Ovary (tissue), 7 donors: ENCODE measurements at regions not wholly inside any gene's neighbourhood (a gene's known extent, or its start where the extent isn't known, plus 50 kb on each side); places are given as distances from the start of the nearest gene placed in this dataset.

Source experiments
- DNase-seq, 5 donors: peaks; one replicate each; pipeline ENCODE4 v3.0.0-alpha.2; 2019 to 2020
- H3K27ac ChIP-seq, 2 donors: fragments of 200-600 bp; one replicate each; pipeline versions ENCODE4 v1.5.1 to v1.8.0; 2019 to 2022
- H3K27me3 ChIP-seq: fragments of 200-600 bp; one replicate; pipeline ENCODE4 v1.8.0; 2022
- H3K36me3 ChIP-seq: fragments of 200-600 bp; sonication (generic); one replicate; pipeline ENCODE4 v1.5.1; 2019
- H3K4me1 ChIP-seq: one replicate; pipeline ENCODE4 v1.8.1; 2013; ENCODE audit warnings: mild to moderate bottlenecking, moderate library complexity; ENCODE audit not compliant: insufficient read depth
- H3K4me3 ChIP-seq: fragments of 200-600 bp; sonication (generic); one replicate; pipeline ENCODE4 v1.5.1; 2017
- H3K9me3 ChIP-seq, 2 donors: fragments of 200-600 bp in 1 of 2; sonication (generic) in 1 of 2; one replicate each; pipeline versions ENCODE4 v1.5.1 to v1.8.1; 2013 to 2019; ENCODE audit warnings: mild to moderate bottlenecking in 1 of 2, moderate library complexity in 1 of 2
- EP300 ChIP-seq: sonication (generic); formaldehyde crosslinking; IDR thresholded peaks from one replicate; pipeline ENCODE4 v1.6.1; 2017; ENCODE audit warnings: antibody characterized with exemption
- POLR2A ChIP-seq: fragments of 450-650 bp; IDR thresholded peaks from one replicate; pipeline ENCODE4 v1.6.1; 2017; ENCODE audit warnings: antibody characterized with exemption, mild to moderate bottlenecking, moderate library complexity
- WGBS, 3 donors: extraction: QIAGEN DNeasy Blood & Tissue Kit in 1 of 3; methylation state at CpG; one replicate each; pipeline versions ENCODE4 v1.1.5 to v1.1.7; 2013 to 2017; 5-methylcytosine and 5-hydroxymethylcytosine counted together
- intact Hi-C, 4 donors: fragments of 100-400 bp; cut with DNase I; formaldehyde crosslinking; loops; one replicate each; pipeline versions ENCODE4 v1.11.0 to v1.15.1; 2022 to 2023
- TF ChIP-seq, protein P1 (sequence below), 3 donors: fragments of 450-650 bp in 2 of 3; fragments of 200-600 bp in 1 of 3; IDR thresholded peaks; one replicate each; pipeline versions ENCODE4 v1.5.1 to v1.8.0; 2016 to 2022; ENCODE audit warnings: antibody characterized with exemption in 3 of 3, mild to moderate bottlenecking in 1 of 3
- donor health status: DM: no; HTN: no; CAD: no; lungs with moderate emphysema.
- donor health status: DM: no; HTN: no; CAD: no.
- donor health status: Bipolar disorder and iron deficiency.
- donor health status: DM: no; HTN: no; CAD: no.
- donor health status: DM: yes; HTN: yes; CAD: no.

DNA sequence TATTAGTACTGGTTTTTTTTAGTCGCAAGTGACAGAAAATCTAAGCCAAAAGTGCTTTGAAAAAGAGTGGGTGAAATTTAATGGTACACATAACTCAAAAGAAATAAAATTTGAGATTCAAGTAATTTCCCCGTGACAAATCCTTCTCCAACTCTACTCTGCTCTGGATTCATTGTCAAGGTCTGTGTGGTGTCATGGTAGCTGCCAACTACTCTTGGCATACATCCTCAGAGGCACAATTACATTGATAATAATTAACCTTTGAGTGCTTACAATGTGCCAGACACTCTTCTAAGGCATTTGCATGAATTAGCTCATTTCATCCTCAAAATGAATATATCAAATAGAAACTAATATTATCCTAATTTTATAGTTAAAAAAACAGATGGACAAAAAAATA lies 1153.9 kb upstream of the NCAM2 start:
- DNase-seq: no peak
- 82 to 85% (median 84%) methylated on average over 2 of the region's 2 CpGs for WGBS, 3 donors
- H3K27me3 ChIP-seq: no peaks in the 10 kb centered on the region
- intact Hi-C loops: no loop called here
- no peaks in the 10 kb centered on the region for H3K9me3 ChIP-seq
- H3K4me1 ChIP-seq: no peaks in the 10 kb centered on the region
- no peaks in the 10 kb centered on the region for H3K36me3 ChIP-seq
- H3K4me3 ChIP-seq: no peak overlapping the region
- TF ChIP-seq, protein P1, sequence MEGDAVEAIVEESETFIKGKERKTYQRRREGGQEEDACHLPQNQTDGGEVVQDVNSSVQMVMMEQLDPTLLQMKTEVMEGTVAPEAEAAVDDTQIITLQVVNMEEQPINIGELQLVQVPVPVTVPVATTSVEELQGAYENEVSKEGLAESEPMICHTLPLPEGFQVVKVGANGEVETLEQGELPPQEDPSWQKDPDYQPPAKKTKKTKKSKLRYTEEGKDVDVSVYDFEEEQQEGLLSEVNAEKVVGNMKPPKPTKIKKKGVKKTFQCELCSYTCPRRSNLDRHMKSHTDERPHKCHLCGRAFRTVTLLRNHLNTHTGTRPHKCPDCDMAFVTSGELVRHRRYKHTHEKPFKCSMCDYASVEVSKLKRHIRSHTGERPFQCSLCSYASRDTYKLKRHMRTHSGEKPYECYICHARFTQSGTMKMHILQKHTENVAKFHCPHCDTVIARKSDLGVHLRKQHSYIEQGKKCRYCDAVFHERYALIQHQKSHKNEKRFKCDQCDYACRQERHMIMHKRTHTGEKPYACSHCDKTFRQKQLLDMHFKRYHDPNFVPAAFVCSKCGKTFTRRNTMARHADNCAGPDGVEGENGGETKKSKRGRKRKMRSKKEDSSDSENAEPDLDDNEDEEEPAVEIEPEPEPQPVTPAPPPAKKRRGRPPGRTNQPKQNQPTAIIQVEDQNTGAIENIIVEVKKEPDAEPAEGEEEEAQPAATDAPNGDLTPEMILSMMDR (IDR thresholded peaks at IDR 0.05): no peak
- no peak for TF ChIP-seq EP300
- no peak for TF ChIP-seq POLR2A
- H3K27ac ChIP-seq: no peak overlapping the region

GRCh38 chr21:19850157-19850556 lies 1148.1 kb upstream of the NCAM2 start:
- no peak overlapping the region for H3K4me3 ChIP-seq
- intact Hi-C loops: no loop called here
- no peak for DNase-seq
- TF ChIP-seq, protein P1 (IDR thresholded peaks at IDR 0.05): no peak
- TF ChIP-seq EP300: no peak
- no peak for TF ChIP-seq POLR2A
- H3K27me3 ChIP-seq: no peaks in the 10 kb centered on the region
- no peaks in the 10 kb centered on the region for H3K9me3 ChIP-seq
- no peaks in the 10 kb centered on the region for H3K4me1 ChIP-seq
- H3K27ac ChIP-seq: no peak overlapping the region
- H3K36me3 ChIP-seq: no peaks in the 10 kb centered on the region
- WGBS, 3 donors: 89 to 91% (median 91%) methylated on average over 1 of the region's 1 CpG

DNA sequence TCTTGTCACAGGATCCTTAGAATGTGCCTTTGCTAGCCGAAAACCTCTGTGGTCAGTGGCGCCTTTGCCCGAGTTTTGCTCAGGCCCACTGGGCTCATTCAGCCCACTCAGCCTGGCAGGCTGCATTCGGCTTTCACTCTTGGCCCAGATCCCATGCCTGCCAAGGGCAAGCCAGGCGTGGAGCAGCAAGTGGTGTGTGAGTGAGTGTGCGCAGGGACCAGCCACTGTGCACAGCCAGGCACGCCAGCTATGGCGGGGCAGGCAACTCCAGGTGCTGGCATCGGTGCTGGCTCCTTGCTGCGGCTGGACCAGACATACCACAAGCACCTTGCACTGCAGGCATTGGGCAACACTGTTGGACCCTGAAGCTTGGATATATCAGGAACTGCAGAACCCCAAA lies 1145.1 kb upstream of the NCAM2 start:
- WGBS, 3 donors: 92 to 98% (median 93%) methylated on average over 10 of the region's 10 CpGs
- Histone ChIP-seq H3K9me3 (no peaks in the 10 kb centered on the region), H3K4me1 (no peaks in the 10 kb centered on the region), H3K27ac (no peak overlapping the region), H3K27me3 (no peaks in the 10 kb centered on the region), H3K36me3 (no peaks in the 10 kb centered on the region), H3K4me3 (no peak overlapping the region)
- DNase-seq: no peak
- intact Hi-C loops: no loop called here
- TF ChIP-seq EP300: no peak

GRCh38 chr21:19853709-19854575 lies 1144.3 kb upstream of the NCAM2 start:
- intact Hi-C loops: no loop called here
- Histone ChIP-seq H3K27ac (no peak overlapping the region), H3K27me3 (no peaks in the 10 kb centered on the region), H3K4me3 (no peak overlapping the region), H3K36me3 (no peaks in the 10 kb centered on the region), H3K4me1 (no peaks in the 10 kb centered on the region), H3K9me3 (no peaks in the 10 kb centered on the region)
- 81 to 87% (median 81%) methylated on average over 21 to 22 of the region's 22 CpGs for WGBS, 3 donors
- TF ChIP-seq, protein P1 (IDR thresholded peaks at IDR 0.05): no peak
- TF ChIP-seq EP300: no peak
- TF ChIP-seq POLR2A: no peak
- no peak for DNase-seq

DNA sequence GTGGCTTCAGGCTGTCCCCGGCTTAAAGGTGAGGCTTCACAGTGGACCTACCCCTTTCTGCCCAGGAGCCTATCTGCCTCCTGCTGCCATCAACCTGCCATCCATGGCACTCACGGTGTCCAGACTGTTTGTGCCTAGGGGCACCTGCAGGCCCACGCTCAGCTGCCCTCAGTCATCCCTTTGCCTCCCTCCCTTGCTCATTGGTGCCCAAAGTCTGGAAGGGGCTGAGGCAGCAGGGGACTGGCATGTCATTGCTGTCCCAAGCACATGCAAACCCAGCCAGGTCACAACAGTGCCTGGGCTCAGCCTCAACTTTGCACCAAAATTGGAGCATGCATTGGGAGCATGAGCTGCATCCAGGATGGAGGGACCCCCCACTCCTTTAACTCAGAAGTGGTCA lies 1142.7 kb upstream of the NCAM2 start:
- TF ChIP-seq, protein P1 (IDR thresholded peaks at IDR 0.05): no peak
- TF ChIP-seq EP300: no peak
- TF ChIP-seq POLR2A: no peak
- Histone ChIP-seq H3K36me3 (no peaks in the 10 kb centered on the region), H3K27me3 (no peaks in the 10 kb centered on the region), H3K4me3 (no peak overlapping the region), H3K4me1 (no peaks in the 10 kb centered on the region), H3K27ac (no peak overlapping the region), H3K9me3 (no peaks in the 10 kb centered on the region)
- no peak for DNase-seq
- intact Hi-C loops: loop anchor here in 1 of 4 donors (5.0 kb wide), 1 partner anchor 78 kb away; no protein-coding TSS in a partner anchor
- 87 to 98% (median 90%) methylated on average over 3 of the region's 3 CpGs for WGBS, 3 donors
